Activated naive CD8-positive, alpha-beta T cell treated with anti-CD3 and anti-CD28 coated beads, Interleukin-2, amount 10 ng/mL, durations not matched to agents 7 days and 5 days (primary cell): ENCODE measurements at regions not wholly inside any gene's neighbourhood (a gene's known extent, or its start where the extent isn't known, plus 50 kb on each side); places are given as distances from the start of the nearest gene placed in this dataset.

Experiments used
- ATAC-seq: fragments of 150-1000 bp; cut with Tn5 transposase; one replicate; pipeline ENCODE4 v1.10.0; 2021; ENCODE audit warnings: low read depth, moderate library complexity
- POLR2A ChIA-PET: fragments of 350-600 bp; sonication (Branson Sonifier 250); formaldehyde crosslinking; loops from one replicate; lab custom pipeline; 2021; ENCODE audit warnings: antibody characterized with exemption; lab: Charles Lee
- DNase-seq: peaks from one replicate; pipeline ENCODE4 v3.0.0; 2021
- H3K27ac Mint-ChIP-seq: one replicate; pipeline ENCODE4 v1.8.0; 2022; ENCODE audit warnings: mild to moderate bottlenecking, mixed read lengths
- H3K27me3 Mint-ChIP-seq: one replicate; pipeline ENCODE4 v1.8.0; 2022; ENCODE audit warnings: mild to moderate bottlenecking, moderate library complexity, mixed read lengths
- H3K36me3 Mint-ChIP-seq: one replicate; pipeline ENCODE4 v1.8.0; 2021; ENCODE audit warnings: mild to moderate bottlenecking, mixed read lengths
- H3K4me1 Mint-ChIP-seq: one replicate; pipeline ENCODE4 v1.8.0; 2021; ENCODE audit warnings: mixed read lengths
- H3K4me3 Mint-ChIP-seq: one replicate; pipeline ENCODE4 v1.8.0; 2022; ENCODE audit warnings: mild to moderate bottlenecking, moderate library complexity, mixed read lengths
- H3K9me3 Mint-ChIP-seq: one replicate; pipeline ENCODE4 v1.8.0; 2021; ENCODE audit warnings: mixed read lengths

- POLR2A ChIA-PET: no interaction called here
- Mint-ChIP-seq H3K4me3 (no peak overlapping the region), H3K36me3 (no peaks in the 10 kb centered on the region), H3K9me3 (peaks cover 2% of the 10 kb centered on the region), H3K4me1 (no peaks in the 10 kb centered on the region), H3K27ac (no peak overlapping the region), H3K27me3 (no peaks in the 10 kb centered on the region)
- DNase-seq: no peak
- no peak for ATAC-seq
These were observed 250.4 kb downstream of the FZD1 start for GRCh38 chr7:91514591-91514990.

- no peak for ATAC-seq
- Mint-ChIP-seq H3K4me3 (no peak overlapping the region), H3K36me3 (no peaks in the 10 kb centered on the region), H3K4me1 (no peaks in the 10 kb centered on the region), H3K27me3 (no peaks in the 10 kb centered on the region), H3K27ac (no peak overlapping the region), H3K9me3 (peaks cover 2% of the 10 kb centered on the region)
- no peak for DNase-seq
- POLR2A ChIA-PET: no interaction called here
These were observed 251.7 kb downstream of the FZD1 start for GRCh38 chr7:91515961-91516360.

- Mint-ChIP-seq H3K4me1 (no peaks in the 10 kb centered on the region), H3K36me3 (no peaks in the 10 kb centered on the region), H3K4me3 (no peak overlapping the region), H3K9me3 (peaks cover 2% of the 10 kb centered on the region), H3K27ac (no peak overlapping the region), H3K27me3 (no peaks in the 10 kb centered on the region)
- POLR2A ChIA-PET: no interaction called here
- ATAC-seq: no peak
- no peak for DNase-seq
These were observed 253.1 kb downstream of the FZD1 start for GRCh38 chr7:91517201-91517785.

GRCh38 chr7:91518058-91518457 lies 253.8 kb downstream of the FZD1 start:
- Mint-ChIP-seq H3K4me3 (no peak overlapping the region), H3K27me3 (no peaks in the 10 kb centered on the region), H3K27ac (no peak overlapping the region), H3K9me3 (peaks cover 2% of the 10 kb centered on the region), H3K4me1 (no peaks in the 10 kb centered on the region), H3K36me3 (no peaks in the 10 kb centered on the region)
- ATAC-seq (no peak), DNase-seq (no peak)
- POLR2A ChIA-PET: no interaction called here

GRCh38 chr7:91519241-91520158 lies 255.3 kb downstream of the FZD1 start:
- Mint-ChIP-seq H3K4me1 (no peaks in the 10 kb centered on the region), H3K4me3 (no peak overlapping the region), H3K9me3 (peaks cover 2% of the 10 kb centered on the region), H3K27me3 (no peaks in the 10 kb centered on the region), H3K36me3 (no peaks in the 10 kb centered on the region), H3K27ac (no peak overlapping the region)
- ATAC-seq (no peak), DNase-seq (no peak)
- POLR2A ChIA-PET: no interaction called here

- Mint-ChIP-seq H3K27ac (no peak overlapping the region), H3K9me3 (peaks cover 2% of the 10 kb centered on the region), H3K4me1 (no peaks in the 10 kb centered on the region), H3K27me3 (no peaks in the 10 kb centered on the region), H3K36me3 (no peaks in the 10 kb centered on the region), H3K4me3 (no peak overlapping the region)
- ATAC-seq: no peak
- POLR2A ChIA-PET: no interaction called here
- no peak for DNase-seq
These were observed 256.4 kb downstream of the FZD1 start for GRCh38 chr7:91520645-91521044.

DNA sequence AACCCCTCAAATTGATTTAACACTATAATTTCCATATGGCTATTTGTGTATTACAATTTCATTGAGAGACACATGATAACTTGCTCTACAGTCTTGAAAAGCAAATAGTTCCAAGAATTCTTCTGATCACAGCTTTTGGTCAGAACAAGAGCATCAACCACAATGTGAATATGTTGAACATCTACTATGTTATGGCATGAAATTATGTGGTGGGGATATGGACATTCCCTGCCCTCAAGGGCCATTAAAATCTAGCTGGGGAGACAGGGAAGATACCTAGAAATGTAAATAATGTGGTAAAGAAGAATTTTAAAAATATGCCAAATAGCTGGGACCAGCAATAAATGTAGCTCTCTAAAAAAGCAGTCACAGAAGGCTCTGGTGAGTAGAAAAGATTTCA lies 262.2 kb downstream of the FZD1 start:
- Mint-ChIP-seq H3K36me3 (no peaks in the 10 kb centered on the region), H3K4me3 (no peak overlapping the region), H3K4me1 (no peaks in the 10 kb centered on the region), H3K27ac (no peak overlapping the region), H3K27me3 (peaks cover 2% of the 10 kb centered on the region), H3K9me3 (peaks cover 11% of the 10 kb centered on the region)
- no peak for DNase-seq
- no peak for ATAC-seq
- POLR2A ChIA-PET: no interaction called here

DNA sequence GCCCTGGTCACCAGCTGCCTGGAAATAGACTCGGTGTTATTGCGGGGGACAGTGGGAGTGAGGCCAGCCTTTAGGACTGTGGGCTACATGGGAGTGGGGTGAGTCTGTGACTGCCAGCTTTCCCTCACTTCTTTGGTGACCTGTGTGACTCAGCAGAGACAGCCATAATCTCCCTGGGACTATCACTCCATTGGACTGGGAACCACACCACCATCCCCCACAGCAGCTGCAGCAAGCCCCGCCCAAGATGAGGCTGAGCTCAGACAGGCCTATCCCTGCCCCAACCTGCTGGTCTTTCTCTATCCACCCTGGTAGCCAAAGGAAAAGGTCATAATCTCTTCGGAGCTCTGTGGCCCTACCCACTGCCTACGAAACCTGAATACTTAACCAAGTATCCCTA lies 263.2 kb downstream of the FZD1 start:
- H3K4me3 Mint-ChIP-seq: no peak overlapping the region
- ATAC-seq (no peak), DNase-seq (no peak)
- no peaks in the 10 kb centered on the region for H3K4me1 Mint-ChIP-seq
- POLR2A ChIA-PET: no interaction called here
- peaks cover 2% of the 10 kb centered on the region for H3K27me3 Mint-ChIP-seq
- peaks cover 11% of the 10 kb centered on the region for H3K9me3 Mint-ChIP-seq
- H3K36me3 Mint-ChIP-seq: no peaks in the 10 kb centered on the region
- H3K27ac Mint-ChIP-seq: no peak overlapping the region

DNA sequence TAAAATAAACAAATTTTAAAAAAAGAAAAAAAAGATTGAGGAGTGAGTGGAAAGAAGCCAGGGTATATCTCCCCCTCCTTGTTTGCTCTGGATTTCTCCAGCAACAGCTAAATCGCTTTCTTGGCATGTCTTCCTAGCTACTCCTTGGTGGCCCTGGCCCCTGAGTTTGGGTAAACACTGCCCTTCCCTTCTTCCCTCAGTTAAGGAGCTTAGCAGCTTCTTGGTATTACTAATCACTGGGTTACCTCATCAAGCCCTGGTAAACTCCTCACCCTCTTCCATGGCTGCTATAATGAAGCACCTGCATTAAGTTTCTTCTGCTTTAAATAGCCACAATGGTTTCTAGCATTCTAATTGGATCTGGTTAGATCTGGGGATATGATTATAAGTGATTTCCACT lies 269.8 kb downstream of the FZD1 start:
- POLR2A ChIA-PET: no interaction called here
- ATAC-seq (no peak), DNase-seq (no peak)
- no peak overlapping the region for H3K27ac Mint-ChIP-seq
- H3K4me3 Mint-ChIP-seq: no peak overlapping the region
- H3K27me3 Mint-ChIP-seq: no peaks in the 10 kb centered on the region
- peaks cover 7% of the 10 kb centered on the region for H3K9me3 Mint-ChIP-seq
- H3K4me1 Mint-ChIP-seq: no peaks in the 10 kb centered on the region
- no peaks in the 10 kb centered on the region for H3K36me3 Mint-ChIP-seq

DNA sequence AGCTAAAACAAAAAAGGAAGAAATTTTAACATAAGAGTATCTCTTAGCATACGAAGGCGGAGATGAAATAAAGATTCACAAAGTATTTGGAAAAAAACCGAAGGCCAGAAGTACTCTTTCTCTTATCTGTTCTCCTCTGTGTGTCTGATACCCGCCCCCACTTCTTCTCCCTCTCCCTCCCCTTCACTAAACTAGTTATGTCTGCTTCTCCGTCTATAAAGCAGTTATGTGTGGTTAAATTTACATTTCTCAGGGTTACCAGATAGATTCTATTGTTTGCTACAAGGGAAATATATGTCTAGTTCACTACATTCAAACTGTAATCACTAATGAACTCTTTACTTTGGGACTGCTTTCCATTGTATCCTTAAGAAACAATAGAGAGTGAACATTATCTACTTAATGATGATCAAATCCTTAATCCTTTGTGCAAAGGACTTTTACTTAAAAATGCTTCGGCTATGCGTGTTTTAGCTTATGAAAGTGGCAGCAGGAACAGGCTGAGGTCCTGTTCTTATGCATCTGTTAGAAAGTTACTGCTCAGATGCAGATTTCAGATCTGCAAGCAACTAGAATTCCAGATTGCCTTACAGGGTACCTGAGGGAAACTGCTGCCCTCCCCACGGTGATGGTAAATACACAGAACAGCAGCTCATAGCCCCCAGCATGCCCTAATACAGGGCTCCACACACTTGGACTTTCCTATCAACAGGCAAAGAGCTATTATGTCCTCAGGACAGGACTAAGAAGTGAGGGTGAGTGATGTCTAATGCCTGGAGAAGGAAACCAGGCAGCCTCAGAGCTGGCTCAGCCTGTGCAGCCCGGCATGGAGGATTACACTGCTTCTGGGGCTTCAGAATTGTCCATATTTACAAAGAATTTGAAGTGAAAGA lies 273.3 kb downstream of the FZD1 start:
- H3K4me1 Mint-ChIP-seq: no peaks in the 10 kb centered on the region
- DNase-seq: no peak
- POLR2A ChIA-PET: no interaction called here
- H3K36me3 Mint-ChIP-seq: no peaks in the 10 kb centered on the region
- no peaks in the 10 kb centered on the region for H3K9me3 Mint-ChIP-seq
- H3K4me3 Mint-ChIP-seq: no peak overlapping the region
- no peak overlapping the region for H3K27ac Mint-ChIP-seq
- no peaks in the 10 kb centered on the region for H3K27me3 Mint-ChIP-seq
- no peak for ATAC-seq

DNA sequence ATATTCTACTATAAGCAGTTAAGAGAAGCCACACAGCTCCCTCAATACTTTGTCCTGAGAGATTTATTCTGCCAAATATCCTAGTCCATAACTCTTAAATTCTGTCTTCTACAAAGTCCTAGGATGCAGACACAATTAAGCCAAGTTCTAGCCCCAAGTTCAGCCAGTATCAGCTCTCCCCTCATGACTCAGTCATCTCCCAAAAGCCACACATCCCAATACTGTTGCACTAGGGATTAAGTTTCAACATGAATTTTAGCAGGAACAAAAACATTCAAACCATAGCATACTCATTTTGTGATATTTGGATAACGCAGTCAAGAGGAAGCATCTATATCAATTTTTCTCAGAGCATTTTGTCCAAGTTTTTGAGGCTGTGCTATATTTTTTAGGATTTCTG lies 277.4 kb downstream of the FZD1 start:
- H3K4me1 Mint-ChIP-seq: no peaks in the 10 kb centered on the region
- DNase-seq (no peak), ATAC-seq (no peak)
- H3K36me3 Mint-ChIP-seq: no peaks in the 10 kb centered on the region
- H3K4me3 Mint-ChIP-seq: no peak overlapping the region
- no peaks in the 10 kb centered on the region for H3K9me3 Mint-ChIP-seq
- H3K27me3 Mint-ChIP-seq: peaks cover 2% of the 10 kb centered on the region
- no peak overlapping the region for H3K27ac Mint-ChIP-seq
- POLR2A ChIA-PET: no interaction called here

DNA sequence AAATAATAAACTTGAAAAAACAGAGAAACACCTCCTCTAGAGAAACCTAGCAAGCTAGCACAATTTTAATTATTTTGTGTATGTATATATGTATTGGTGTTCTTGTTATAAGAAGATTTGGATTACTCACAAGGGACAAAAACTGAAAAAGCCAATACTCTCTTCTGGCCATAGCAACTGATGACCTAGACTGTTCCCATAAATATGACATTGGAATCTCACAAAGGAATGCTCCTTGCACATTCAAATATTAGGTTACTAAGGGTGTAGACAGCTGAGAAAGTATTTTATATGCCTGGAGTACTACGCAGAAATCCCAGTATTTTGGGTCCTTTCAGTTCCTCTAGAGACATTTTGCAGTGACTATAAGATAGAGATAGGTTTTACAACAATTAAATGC lies 279.4 kb downstream of the FZD1 start:
- ATAC-seq: no peak
- Mint-ChIP-seq H3K4me3 (no peak overlapping the region), H3K27me3 (peaks cover 2% of the 10 kb centered on the region), H3K9me3 (no peaks in the 10 kb centered on the region), H3K4me1 (no peaks in the 10 kb centered on the region), H3K36me3 (no peaks in the 10 kb centered on the region), H3K27ac (no peak overlapping the region)
- no peak for DNase-seq
- POLR2A ChIA-PET: no interaction called here

GRCh38 chr7:91549878-91550277 lies 285.6 kb downstream of the FZD1 start:
- ATAC-seq (no peak), DNase-seq (no peak)
- no peak overlapping the region for H3K4me3 Mint-ChIP-seq
- peaks cover 5% of the 10 kb centered on the region for H3K27me3 Mint-ChIP-seq
- POLR2A ChIA-PET: no interaction called here
- H3K4me1 Mint-ChIP-seq: no peaks in the 10 kb centered on the region
- no peaks in the 10 kb centered on the region for H3K36me3 Mint-ChIP-seq
- no peak overlapping the region for H3K27ac Mint-ChIP-seq
- no peaks in the 10 kb centered on the region for H3K9me3 Mint-ChIP-seq
